HCT116 (cell line): ENCODE measurements at regions not wholly inside any gene's neighbourhood (a gene's known extent, or its start where the extent isn't known, plus 50 kb on each side); places are given as distances from the start of the nearest gene placed in this dataset.

Experiments
- ATAC-seq: fragments of 200-7000 bp; cut with Tn5 transposase; 2 replicates; pipeline ENCODE4 v1.9.1; 2020; ENCODE audit warnings: mild to moderate bottlenecking, moderate library complexity
- BruUV-seq: library from RNA; stranded (reverse); fragments of 400-500 nt; replicated peaks from 2 replicates; lab custom pipeline; 2021; lab: Mats Ljungman, UMichigan
- CTCF ChIA-PET: fragments of 300-600 bp; sonication (Branson Sonifier 250); formaldehyde crosslinking; loops from one replicate; lab custom pipeline; 2021; ENCODE audit warnings: antibody characterized with exemption; lab: Charles Lee
- POLR2A ChIA-PET: fragments of 300-600, 350-600 bp; sonication (Branson Sonifier 250); formaldehyde crosslinking; loops from one replicate; lab custom pipeline; 2021; ENCODE audit warnings: antibody characterized with exemption; lab: Charles Lee
- RAD21 ChIA-PET, 2 experiments: fragments of 300-600 bp; sonication (Branson Sonifier 250); formaldehyde crosslinking; loops; one replicate each; lab custom pipeline; 2023; ENCODE audit warnings: low total read pairs in 2 of 2; ENCODE audit not compliant: uncharacterized antibody in 2 of 2, unreplicated experiment in 2 of 2, low non-redundant PET in 1 of 2; lab: Charles Lee
- DNase-seq: peaks from one replicate; pipeline ENCODE4 v3.0.0-alpha.2; 2010; ENCODE audit warnings: low read depth, low spot score
- H2AFZ ChIP-seq: fragments of 200-600 bp; shearing (Covaris generic), sonication (generic); 2 replicates; pipeline ENCODE4 v1.6.1; 2017; ENCODE audit warnings: low read depth, mixed run types, mixed read lengths, antibody characterized with exemption, low read length; ENCODE audit not compliant: poor library complexity, severe bottlenecking
- H3K27ac ChIP-seq: 2 replicates; pipeline ENCODE4 v1.5.1; 2012; ENCODE audit warnings: low read depth, low read length
- H3K27me3 ChIP-seq: fragments of 200-600 bp; sonication (generic); 2 replicates; pipeline ENCODE4 v1.6.1; 2016; ENCODE audit warnings: mixed run types, low read length, mixed read lengths; ENCODE audit not compliant: insufficient read depth
- H3K36me3 ChIP-seq, 2 experiments: fragments of 200-500 bp in 1 of 2; fragments of 200-600 bp in 1 of 2; sonication (Bioruptor generic) in 1 of 2; sonication (generic) in 1 of 2; 2 replicates each; pipeline versions ENCODE4 v1.5.1 to v1.6.1; 2014 to 2016; ENCODE audit warnings: low read length in 2 of 2, inconsistent platforms in 1 of 2, mixed read lengths in 1 of 2, mixed run types in 1 of 2; ENCODE audit not compliant: insufficient read depth in 2 of 2, control insufficient read depth in 1 of 2
- H3K4me1 ChIP-seq, 2 experiments: fragments of 200-600 bp in 1 of 2; sonication (generic) in 1 of 2; 2 replicates each; pipeline versions ENCODE4 v1.5.1 to v1.6.1; 2012 to 2017; ENCODE audit warnings: low read length in 2 of 2, inconsistent platforms in 1 of 2, mild to moderate bottlenecking in 1 of 2, mixed read lengths in 1 of 2, mixed run types in 1 of 2, moderate library complexity in 1 of 2; ENCODE audit not compliant: insufficient read depth in 2 of 2, control insufficient read depth in 1 of 2
- H3K4me2 ChIP-seq: fragments of 200-600 bp; sonication (generic); 2 replicates; pipeline ENCODE4 v1.6.1; 2017; ENCODE audit warnings: mixed run types, low read length, mixed read lengths
- H3K4me3 ChIP-seq, 2 experiments: fragments of 200-600 bp in 1 of 2; sonication (generic) in 1 of 2; replicated peaks in 1 of 2; 2 replicates each; pipeline ENCODE4 v1.5.1; 2011 to 2016; ENCODE audit warnings: low read length in 2 of 2, control low read depth in 1 of 2, low read depth in 1 of 2, mild to moderate bottlenecking in 1 of 2, mixed read lengths in 1 of 2, mixed run types in 1 of 2
- H3K79me2 ChIP-seq: fragments of 200-600 bp; sonication (generic); 2 replicates; pipeline ENCODE4 v1.6.1; 2017; ENCODE audit warnings: mild to moderate bottlenecking, mixed run types, low read length, moderate library complexity, mixed read lengths; ENCODE audit not compliant: insufficient read depth
- H3K9ac ChIP-seq: fragments of 200-600 bp; sonication (generic); 2 replicates; pipeline ENCODE4 v1.6.1; 2016; ENCODE audit warnings: low read length, mixed read lengths
- H3K9me2 ChIP-seq: fragments of 200-600 bp; sonication (generic), shearing (Covaris generic); 2 replicates; pipeline ENCODE4 v1.6.1; 2017; ENCODE audit warnings: mixed run types, mild to moderate bottlenecking, moderate library complexity; ENCODE audit not compliant: insufficient read depth
- H3K9me3 ChIP-seq, 2 experiments: fragments of 200-500 bp in 1 of 2; fragments of 200-600 bp in 1 of 2; sonication (Bioruptor generic) in 1 of 2; sonication (generic) in 1 of 2; 2 replicates each; pipeline ENCODE4 v1.6.1; 2014 to 2017; ENCODE audit warnings: low read length in 2 of 2, mixed read lengths in 2 of 2, inconsistent platforms in 1 of 2, low read depth in 1 of 2, mild to moderate bottlenecking in 1 of 2, mixed run types in 1 of 2, moderate library complexity in 1 of 2; ENCODE audit not compliant: control insufficient read depth in 1 of 2, insufficient read depth in 1 of 2
- H4K20me1 ChIP-seq: fragments of 200-600 bp; sonication (generic), shearing (Covaris generic); 2 replicates; pipeline ENCODE4 v1.6.1; 2017; ENCODE audit warnings: mixed run types, mild to moderate bottlenecking, moderate library complexity; ENCODE audit not compliant: insufficient read depth
- CBX3 ChIP-seq: IDR thresholded peaks from 2 replicates; pipeline ENCODE4 v1.6.1; 2012; ENCODE audit warnings: low read depth
- CTCF ChIP-seq, 3 experiments: fragments of 200-600 bp in 1 of 3; sonication (generic) in 1 of 3; IDR thresholded peaks in 2 of 3; conservative IDR thresholded peaks in 1 of 3; 2 replicates each; pipeline ENCODE4 v1.5.1; 2012 to 2017; ENCODE audit warnings: low read depth in 2 of 3, low read length in 2 of 3, antibody characterized with exemption in 1 of 3, borderline replicate concordance in 1 of 3, control low read depth in 1 of 3, mild to moderate bottlenecking in 1 of 3, mixed read lengths in 1 of 3, mixed run types in 1 of 3, moderate library complexity in 1 of 3; ENCODE audit not compliant: insufficient read depth in 1 of 3
- EGR1 ChIP-seq: IDR thresholded peaks from 2 replicates; pipeline ENCODE4 v1.6.1; 2012; ENCODE audit warnings: low read depth
- FOSL1 ChIP-seq: IDR thresholded peaks from 2 replicates; pipeline ENCODE4 v1.6.1; 2012; ENCODE audit warnings: low read depth
- POLR2AphosphoS5 ChIP-seq: IDR thresholded peaks from 2 replicates; pipeline ENCODE4 v1.6.1; 2011; ENCODE audit warnings: mild to moderate bottlenecking, low read depth, low read length, moderate library complexity
- RAD21 ChIP-seq: IDR thresholded peaks from 2 replicates; pipeline ENCODE4 v1.6.1; 2012; ENCODE audit warnings: low read depth, mild to moderate bottlenecking
- REST ChIP-seq: IDR thresholded peaks from 2 replicates; pipeline ENCODE4 v1.6.1; 2012; ENCODE audit warnings: low read depth
- SIN3A ChIP-seq: IDR thresholded peaks from 2 replicates; pipeline ENCODE4 v1.6.1; 2012; ENCODE audit warnings: low read depth
- SRF ChIP-seq: IDR thresholded peaks from 2 replicates; pipeline ENCODE4 v1.6.1; 2012; ENCODE audit warnings: low read depth
- YY1 ChIP-seq: IDR thresholded peaks from 2 replicates; pipeline ENCODE4 v1.6.1; 2011; ENCODE audit warnings: low read length, low read depth, moderate library complexity, mild to moderate bottlenecking; ENCODE audit not compliant: insufficient replicate concordance; ENCODE audit errors: extremely low read depth
- intact Hi-C: fragments of 100-400 bp; cut with micrococcal nuclease; formaldehyde crosslinking; loops from 2 replicates; pipeline ENCODE4 v1.10.0; 2022
- TF ChIP-seq, protein P1 (sequence below): IDR thresholded peaks from 2 replicates; pipeline ENCODE4 v1.6.1; 2011; ENCODE audit warnings: mild to moderate bottlenecking, low read length, moderate library complexity; ENCODE audit not compliant: insufficient replicate concordance; ENCODE audit errors: extremely low read depth

DNA sequence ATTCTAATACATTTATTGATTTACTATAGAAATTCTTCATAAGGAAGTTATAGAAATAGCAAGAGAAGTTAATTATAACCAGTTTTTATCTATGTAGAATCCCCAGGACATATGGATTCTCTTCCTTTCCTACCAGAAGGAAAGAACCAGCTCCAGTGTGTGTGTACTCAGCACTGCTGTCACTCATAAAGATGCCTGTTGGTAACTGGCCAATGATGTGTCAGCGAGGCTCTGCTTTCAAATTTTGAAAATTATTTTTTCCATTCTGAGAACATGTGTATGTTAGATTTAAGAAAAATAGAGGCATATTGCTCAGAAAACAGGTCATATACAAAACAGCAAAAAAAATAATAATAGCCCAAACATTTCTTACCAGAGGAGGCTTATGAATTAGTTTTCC lies 814.8 kb upstream of the IGFBP7 start:
- no peaks in the 10 kb centered on the region for H3K4me1 ChIP-seq
- no TSS peak for BruUV-seq
- H4K20me1 ChIP-seq, result no peaks in the 10 kb centered on the region
- no peaks in the 10 kb centered on the region for H3K36me3 ChIP-seq
- H3K79me2 ChIP-seq, result no peaks in the 10 kb centered on the region
- no peak overlapping the region for H3K4me3 ChIP-seq
- no peak overlapping the region for H3K4me2 ChIP-seq
- intact Hi-C loops, result no loop called here
- H3K9ac ChIP-seq, result no peak overlapping the region
- ChIA-PET RAD21 (no interaction called here), CTCF (no interaction called here), POLR2A (no interaction called here)
- TF ChIP-seq POLR2AphosphoS5, result no peak
- TF ChIP-seq CTCF (IDR thresholded peaks at IDR 0.05 in 2 of 3, conservative IDR thresholded peaks at IDR 0.05 in 1 of 3; ENCODE audit: borderline replicate concordance in 1 of 3, insufficient read depth in 1 of 3, low read depth in 2 of 3, low read length in 2 of 3), result no peak
- TF ChIP-seq EGR1, result no peak
- TF ChIP-seq YY1, result no peak
- TF ChIP-seq RAD21, result no peak
- TF ChIP-seq REST, result no peak
- TF ChIP-seq, protein P1, sequence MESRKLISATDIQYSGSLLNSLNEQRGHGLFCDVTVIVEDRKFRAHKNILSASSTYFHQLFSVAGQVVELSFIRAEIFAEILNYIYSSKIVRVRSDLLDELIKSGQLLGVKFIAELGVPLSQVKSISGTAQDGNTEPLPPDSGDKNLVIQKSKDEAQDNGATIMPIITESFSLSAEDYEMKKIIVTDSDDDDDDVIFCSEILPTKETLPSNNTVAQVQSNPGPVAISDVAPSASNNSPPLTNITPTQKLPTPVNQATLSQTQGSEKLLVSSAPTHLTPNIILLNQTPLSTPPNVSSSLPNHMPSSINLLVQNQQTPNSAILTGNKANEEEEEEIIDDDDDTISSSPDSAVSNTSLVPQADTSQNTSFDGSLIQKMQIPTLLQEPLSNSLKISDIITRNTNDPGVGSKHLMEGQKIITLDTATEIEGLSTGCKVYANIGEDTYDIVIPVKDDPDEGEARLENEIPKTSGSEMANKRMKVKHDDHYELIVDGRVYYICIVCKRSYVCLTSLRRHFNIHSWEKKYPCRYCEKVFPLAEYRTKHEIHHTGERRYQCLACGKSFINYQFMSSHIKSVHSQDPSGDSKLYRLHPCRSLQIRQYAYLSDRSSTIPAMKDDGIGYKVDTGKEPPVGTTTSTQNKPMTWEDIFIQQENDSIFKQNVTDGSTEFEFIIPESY, result no peak
- TF ChIP-seq SRF, result no peak
- TF ChIP-seq SIN3A, result no peak
- no peak for TF ChIP-seq CBX3
- no peak for TF ChIP-seq FOSL1
- H3K9me2 ChIP-seq, result no peaks in the 10 kb centered on the region
- H3K27ac ChIP-seq, result no peak overlapping the region
- DNase-seq (no peak), ATAC-seq (no peak)
- H3K9me3 ChIP-seq, result peaks cover 0 to 11% of the 10 kb centered on the region in 2 experiments; a peak in 2 of 4 replicates
- H2AFZ ChIP-seq, result no peak overlapping the region
- H3K27me3 ChIP-seq, result no peaks in the 10 kb centered on the region
